ENCODE measurements at regions not wholly inside any gene's neighbourhood (a gene's known extent, or its start where the extent isn't known, plus 50 kb on each side); places are given as distances from the start of the nearest gene placed in this dataset.

GRCh38 chr2:217452928-217453327 is 549.9 kb downstream of the TNS1 start:
- TF ChIP-seq CTCF (IDR thresholded peaks at IDR 0.05; ENCODE audit: control insufficient read depth, insufficient read depth, low read depth, low read length, missing control alignments), result no peak
- no peak for DNase-seq (ENCODE audit: low read depth)
- no peak overlapping the region for H3K4me3 ChIP-seq (ENCODE audit: control insufficient read depth, low read depth, low read length)

- no peak for TF ChIP-seq CTCF (IDR thresholded peaks at IDR 0.05; ENCODE audit: control insufficient read depth, insufficient read depth, low read depth, low read length, missing control alignments)
- no peak for DNase-seq (ENCODE audit: low read depth)
- H3K4me3 ChIP-seq (ENCODE audit: control insufficient read depth, low read depth, low read length), result no peak overlapping the region
Observed at GRCh38 chr2:217451666-217452065, 551.1 kb downstream of the TNS1 start.

GRCh38 chr2:217449444-217449843 is 553.4 kb downstream of the TNS1 start:
- no peak overlapping the region for H3K4me3 ChIP-seq (ENCODE audit: control insufficient read depth, low read depth, low read length)
- no peak for DNase-seq (ENCODE audit: low read depth)
- TF ChIP-seq CTCF (IDR thresholded peaks at IDR 0.05; ENCODE audit: control insufficient read depth, insufficient read depth, low read depth, low read length, missing control alignments), result no peak

- no peak for TF ChIP-seq CTCF (IDR thresholded peaks at IDR 0.05; ENCODE audit: control insufficient read depth, insufficient read depth, low read depth, low read length, missing control alignments)
- DNase-seq (ENCODE audit: low read depth), result no peak
- no peak overlapping the region for H3K4me3 ChIP-seq (ENCODE audit: control insufficient read depth, low read depth, low read length)
Observed at GRCh38 chr2:217448860-217449259, 553.9 kb downstream of the TNS1 start.

GRCh38 chr2:217445723-217446122 is 557.1 kb downstream of the TNS1 start:
- no peak overlapping the region for H3K4me3 ChIP-seq (ENCODE audit: control insufficient read depth, low read depth, low read length)
- TF ChIP-seq CTCF (IDR thresholded peaks at IDR 0.05; ENCODE audit: control insufficient read depth, insufficient read depth, low read depth, low read length, missing control alignments), result no peak
- DNase-seq (ENCODE audit: low read depth), result no peak

- no peak for TF ChIP-seq CTCF (IDR thresholded peaks at IDR 0.05; ENCODE audit: control insufficient read depth, insufficient read depth, low read depth, low read length, missing control alignments)
- H3K4me3 ChIP-seq (ENCODE audit: control insufficient read depth, low read depth, low read length), result no peak overlapping the region
- no peak for DNase-seq (ENCODE audit: low read depth)
Observed at GRCh38 chr2:217444932-217445331, 557.9 kb downstream of the TNS1 start.

- no peak overlapping the region for H3K4me3 ChIP-seq (ENCODE audit: control insufficient read depth, low read depth, low read length)
- DNase-seq (ENCODE audit: low read depth), result no peak
Observed at GRCh38 chr2:217444509-217444908, 558.3 kb downstream of the TNS1 start.

More at GRCh38 chr2:217444509-217444908, 558.3 kb downstream of the TNS1 start:
- TF ChIP-seq CTCF (IDR thresholded peaks at IDR 0.05; ENCODE audit: control insufficient read depth, insufficient read depth, low read depth, low read length, missing control alignments), result no peak
